CD4-positive, alpha-beta T cell treated with Interleukin-10 for 1 hour (primary cell): ENCODE measurements at regions not wholly inside any gene's neighbourhood (a gene's known extent, or its start where the extent isn't known, plus 50 kb on each side); places are given as distances from the start of the nearest gene placed in this dataset.

ENCODE experiments used
- DNase-seq: peaks from one replicate; pipeline ENCODE4 v3.0.0-alpha.2; 2020

GRCh38 chr3:113097960-113098447 lies 107.2 kb downstream of the GTPBP8 start:
- DNase-seq = no peak

- no peak for DNase-seq
These were observed 109.3 kb downstream of the GTPBP8 start for GRCh38 chr3:113100063-113100462.

- DNase-seq = no peak
These were observed 107.8 kb upstream of the BOC start for GRCh38 chr3:113103588-113103987.

GRCh38 chr3:113104357-113105092 lies 106.8 kb upstream of the BOC start:
- DNase-seq = no peak

- DNase-seq = no peak
These were observed 106.3 kb upstream of the BOC start for GRCh38 chr3:113105093-113105449.

- no peak for DNase-seq
These were observed 105.2 kb upstream of the BOC start for GRCh38 chr3:113105966-113106660.

- DNase-seq = no peak
These were observed 101.1 kb upstream of the BOC start for GRCh38 chr3:113110267-113110666.

- DNase-seq = peak; percentile 7
These were observed 100.2 kb upstream of the BOC start for GRCh38 chr3:113111011-113111707.

- DNase-seq = no peak
These were observed 98.0 kb upstream of the BOC start for GRCh38 chr3:113113361-113113760.

- no peak for DNase-seq
These were observed 93.7 kb upstream of the BOC start for GRCh38 chr3:113117511-113118234.

GRCh38 chr3:113118336-113118735 lies 93.0 kb upstream of the BOC start:
- no peak for DNase-seq

- no peak for DNase-seq
These were observed 87.0 kb upstream of the BOC start for GRCh38 chr3:113124256-113124830.

GRCh38 chr3:113125951-113126350 lies 85.4 kb upstream of the BOC start:
- DNase-seq = no peak

GRCh38 chr3:113128386-113129015 lies 82.9 kb upstream of the BOC start:
- DNase-seq = no peak

- DNase-seq = no peak
These were observed 82.2 kb upstream of the BOC start for GRCh38 chr3:113129168-113129567.

GRCh38 chr3:113132571-113132996 lies 78.8 kb upstream of the BOC start:
- no peak for DNase-seq

- DNase-seq = no peak
These were observed 78.2 kb upstream of the BOC start for GRCh38 chr3:113133140-113133539.

GRCh38 chr3:113136071-113136470 lies 75.3 kb upstream of the BOC start:
- peak; percentile 2 for DNase-seq

- DNase-seq = no peak
These were observed 74.8 kb upstream of the BOC start for GRCh38 chr3:113136544-113136943.

- no peak for DNase-seq
These were observed 72.3 kb upstream of the BOC start for GRCh38 chr3:113138839-113139743.

GRCh38 chr3:113140876-113141275 lies 70.5 kb upstream of the BOC start:
- no peak for DNase-seq
